ENCODE measurements at regions not wholly inside any gene's neighbourhood (a gene's known extent, or its start where the extent isn't known, plus 50 kb on each side); places are given as distances from the start of the nearest gene placed in this dataset.

DNA sequence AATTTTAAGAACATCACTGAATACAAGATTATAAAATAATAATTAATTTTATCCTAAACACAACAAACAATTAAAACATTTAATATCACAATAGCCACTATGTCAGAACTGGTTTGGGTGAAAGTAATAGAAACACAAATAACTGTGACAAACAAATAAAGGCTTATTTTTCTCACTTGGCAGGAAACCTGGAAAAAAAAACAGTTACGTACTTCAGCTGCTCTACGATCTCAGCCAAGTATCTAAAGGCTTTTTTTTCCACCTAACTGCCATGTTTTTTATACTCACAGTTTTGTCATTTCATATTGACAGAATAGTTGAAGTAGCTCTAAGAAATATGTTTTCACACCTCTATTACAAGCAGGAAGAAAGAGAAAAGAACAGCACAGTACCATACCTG is 284.8 kb upstream of the INTU start:
- TF ChIP-seq, protein P1, sequence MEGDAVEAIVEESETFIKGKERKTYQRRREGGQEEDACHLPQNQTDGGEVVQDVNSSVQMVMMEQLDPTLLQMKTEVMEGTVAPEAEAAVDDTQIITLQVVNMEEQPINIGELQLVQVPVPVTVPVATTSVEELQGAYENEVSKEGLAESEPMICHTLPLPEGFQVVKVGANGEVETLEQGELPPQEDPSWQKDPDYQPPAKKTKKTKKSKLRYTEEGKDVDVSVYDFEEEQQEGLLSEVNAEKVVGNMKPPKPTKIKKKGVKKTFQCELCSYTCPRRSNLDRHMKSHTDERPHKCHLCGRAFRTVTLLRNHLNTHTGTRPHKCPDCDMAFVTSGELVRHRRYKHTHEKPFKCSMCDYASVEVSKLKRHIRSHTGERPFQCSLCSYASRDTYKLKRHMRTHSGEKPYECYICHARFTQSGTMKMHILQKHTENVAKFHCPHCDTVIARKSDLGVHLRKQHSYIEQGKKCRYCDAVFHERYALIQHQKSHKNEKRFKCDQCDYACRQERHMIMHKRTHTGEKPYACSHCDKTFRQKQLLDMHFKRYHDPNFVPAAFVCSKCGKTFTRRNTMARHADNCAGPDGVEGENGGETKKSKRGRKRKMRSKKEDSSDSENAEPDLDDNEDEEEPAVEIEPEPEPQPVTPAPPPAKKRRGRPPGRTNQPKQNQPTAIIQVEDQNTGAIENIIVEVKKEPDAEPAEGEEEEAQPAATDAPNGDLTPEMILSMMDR (IDR thresholded peaks at IDR 0.05) = no peak
- TF ChIP-seq POLR2A (IDR thresholded peaks at IDR 0.05) = no peak
